ENCODE measurements at regions not wholly inside any gene's neighbourhood (a gene's known extent, or its start where the extent isn't known, plus 50 kb on each side); places are given as distances from the start of the nearest gene placed in this dataset.

GRCh38 chr5:143476601-143477211 lies 73.2 kb upstream of the NR3C1 start:
- no peaks in the 10 kb centered on the region for H3K27me3 ChIP-seq (ENCODE audit: insufficient read depth, low read length)
- no peak overlapping the region for H3K4me3 ChIP-seq (ENCODE audit: low read length)
- H3K9me3 ChIP-seq (ENCODE audit: low read length), result no peaks in the 10 kb centered on the region
- no peaks in the 10 kb centered on the region for H3K4me1 ChIP-seq (ENCODE audit: insufficient read depth, low read length)
- no peak overlapping the region for H2AFZ ChIP-seq (ENCODE audit: low read depth, low read length)
- H3K36me3 ChIP-seq (ENCODE audit: insufficient read depth, low read length), result no peaks in the 10 kb centered on the region

GRCh38 chr5:143474616-143475015 lies 71.1 kb upstream of the NR3C1 start:
- Histone ChIP-seq H3K9me3 (ENCODE audit: low read length) (no peaks in the 10 kb centered on the region), H3K27me3 (ENCODE audit: insufficient read depth, low read length) (no peaks in the 10 kb centered on the region), H2AFZ (ENCODE audit: low read depth, low read length) (no peak overlapping the region), H3K4me3 (ENCODE audit: low read length) (no peak overlapping the region), H3K36me3 (ENCODE audit: insufficient read depth, low read length) (no peaks in the 10 kb centered on the region), H3K4me1 (ENCODE audit: insufficient read depth, low read length) (no peaks in the 10 kb centered on the region)

GRCh38 chr5:143473481-143473880 lies 70.0 kb upstream of the NR3C1 start:
- Histone ChIP-seq H3K4me1 (ENCODE audit: insufficient read depth, low read length) (no peaks in the 10 kb centered on the region), H2AFZ (ENCODE audit: low read depth, low read length) (no peak overlapping the region)

GRCh38 chr5:143472576-143472975 lies 69.1 kb upstream of the NR3C1 start:
- H3K9me3 ChIP-seq (ENCODE audit: low read length), result no peaks in the 10 kb centered on the region
- H3K36me3 ChIP-seq (ENCODE audit: insufficient read depth, low read length), result no peaks in the 10 kb centered on the region
- no peaks in the 10 kb centered on the region for H3K27me3 ChIP-seq (ENCODE audit: insufficient read depth, low read length)
- no peaks in the 10 kb centered on the region for H3K4me1 ChIP-seq (ENCODE audit: insufficient read depth, low read length)
- no peak overlapping the region for H2AFZ ChIP-seq (ENCODE audit: low read depth, low read length)
- H3K4me3 ChIP-seq (ENCODE audit: low read length), result no peak overlapping the region

More at GRCh38 chr5:143473481-143473880, 70.0 kb upstream of the NR3C1 start:
- Histone ChIP-seq H3K36me3 (ENCODE audit: insufficient read depth, low read length) (no peaks in the 10 kb centered on the region), H3K27me3 (ENCODE audit: insufficient read depth, low read length) (no peaks in the 10 kb centered on the region), H3K4me3 (ENCODE audit: low read length) (no peak overlapping the region), H3K9me3 (ENCODE audit: low read length) (no peaks in the 10 kb centered on the region)

GRCh38 chr5:143471666-143472464 lies 68.4 kb upstream of the NR3C1 start:
- H3K27me3 ChIP-seq (ENCODE audit: insufficient read depth, low read length), result no peaks in the 10 kb centered on the region
- H2AFZ ChIP-seq (ENCODE audit: low read depth, low read length), result no peak overlapping the region
- H3K36me3 ChIP-seq (ENCODE audit: insufficient read depth, low read length), result no peaks in the 10 kb centered on the region
- no peak overlapping the region for H3K4me3 ChIP-seq (ENCODE audit: low read length)
- no peaks in the 10 kb centered on the region for H3K4me1 ChIP-seq (ENCODE audit: insufficient read depth, low read length)
- no peaks in the 10 kb centered on the region for H3K9me3 ChIP-seq (ENCODE audit: low read length)

GRCh38 chr5:143471041-143471509 lies 67.6 kb upstream of the NR3C1 start:
- Histone ChIP-seq H3K4me1 (ENCODE audit: insufficient read depth, low read length) (no peaks in the 10 kb centered on the region), H3K9me3 (ENCODE audit: low read length) (no peaks in the 10 kb centered on the region), H3K27me3 (ENCODE audit: insufficient read depth, low read length) (no peaks in the 10 kb centered on the region), H3K36me3 (ENCODE audit: insufficient read depth, low read length) (no peaks in the 10 kb centered on the region), H3K4me3 (ENCODE audit: low read length) (no peak overlapping the region), H2AFZ (ENCODE audit: low read depth, low read length) (no peak overlapping the region)

- H3K27me3 ChIP-seq (ENCODE audit: insufficient read depth, low read length), result no peaks in the 10 kb centered on the region
- H3K9me3 ChIP-seq (ENCODE audit: low read length), result no peaks in the 10 kb centered on the region
- H2AFZ ChIP-seq (ENCODE audit: low read depth, low read length), result no peak overlapping the region
- H3K4me3 ChIP-seq (ENCODE audit: low read length), result no peak overlapping the region
- no peaks in the 10 kb centered on the region for H3K4me1 ChIP-seq (ENCODE audit: insufficient read depth, low read length)
- H3K36me3 ChIP-seq (ENCODE audit: insufficient read depth, low read length), result no peaks in the 10 kb centered on the region
Measured at GRCh38 chr5:143470120-143470519, 66.6 kb upstream of the NR3C1 start.

- Histone ChIP-seq H3K27me3 (ENCODE audit: insufficient read depth, low read length) (no peaks in the 10 kb centered on the region), H3K4me1 (ENCODE audit: insufficient read depth, low read length) (no peaks in the 10 kb centered on the region), H3K36me3 (ENCODE audit: insufficient read depth, low read length) (no peaks in the 10 kb centered on the region), H2AFZ (ENCODE audit: low read depth, low read length) (no peak overlapping the region), H3K9me3 (ENCODE audit: low read length) (no peaks in the 10 kb centered on the region), H3K4me3 (ENCODE audit: low read length) (no peak overlapping the region)
Measured at GRCh38 chr5:143469125-143469524, 65.6 kb upstream of the NR3C1 start.

- Histone ChIP-seq H2AFZ (ENCODE audit: low read depth, low read length) (no peak overlapping the region), H3K27me3 (ENCODE audit: insufficient read depth, low read length) (no peaks in the 10 kb centered on the region), H3K9me3 (ENCODE audit: low read length) (no peaks in the 10 kb centered on the region), H3K4me3 (ENCODE audit: low read length) (no peak overlapping the region), H3K36me3 (ENCODE audit: insufficient read depth, low read length) (no peaks in the 10 kb centered on the region), H3K4me1 (ENCODE audit: insufficient read depth, low read length) (peaks cover 3% of the 10 kb centered on the region)
Measured at GRCh38 chr5:143466632-143467031, 63.1 kb upstream of the NR3C1 start.

- Histone ChIP-seq H3K27me3 (ENCODE audit: insufficient read depth, low read length) (no peaks in the 10 kb centered on the region), H2AFZ (ENCODE audit: low read depth, low read length) (no peak overlapping the region), H3K4me3 (ENCODE audit: low read length) (no peak overlapping the region), H3K9me3 (ENCODE audit: low read length) (no peaks in the 10 kb centered on the region), H3K36me3 (ENCODE audit: insufficient read depth, low read length) (no peaks in the 10 kb centered on the region), H3K4me1 (ENCODE audit: insufficient read depth, low read length) (peaks cover 3% of the 10 kb centered on the region)
Measured at GRCh38 chr5:143464723-143465490, 61.4 kb upstream of the NR3C1 start.

GRCh38 chr5:143462431-143462830 lies 58.9 kb upstream of the NR3C1 start:
- Histone ChIP-seq H3K36me3 (ENCODE audit: insufficient read depth, low read length) (no peaks in the 10 kb centered on the region), H3K4me1 (ENCODE audit: insufficient read depth, low read length) (peaks cover 3% of the 10 kb centered on the region), H2AFZ (ENCODE audit: low read depth, low read length) (no peak overlapping the region), H3K4me3 (ENCODE audit: low read length) (no peak overlapping the region), H3K27me3 (ENCODE audit: insufficient read depth, low read length) (no peaks in the 10 kb centered on the region), H3K9me3 (ENCODE audit: low read length) (no peaks in the 10 kb centered on the region)

GRCh38 chr5:143459433-143459832 lies 55.9 kb upstream of the NR3C1 start:
- no peaks in the 10 kb centered on the region for H3K27me3 ChIP-seq (ENCODE audit: insufficient read depth, low read length)
- H2AFZ ChIP-seq (ENCODE audit: low read depth, low read length), result no peak overlapping the region
- H3K36me3 ChIP-seq (ENCODE audit: insufficient read depth, low read length), result no peaks in the 10 kb centered on the region
- peaks cover 3% of the 10 kb centered on the region for H3K4me1 ChIP-seq (ENCODE audit: insufficient read depth, low read length)
- no peak overlapping the region for H3K4me3 ChIP-seq (ENCODE audit: low read length)
- H3K9me3 ChIP-seq (ENCODE audit: low read length), result no peaks in the 10 kb centered on the region

- H3K27me3 ChIP-seq (ENCODE audit: insufficient read depth, low read length), result no peaks in the 10 kb centered on the region
- H3K4me1 ChIP-seq (ENCODE audit: insufficient read depth, low read length), result no peaks in the 10 kb centered on the region
- no peaks in the 10 kb centered on the region for H3K9me3 ChIP-seq (ENCODE audit: low read length)
- H3K36me3 ChIP-seq (ENCODE audit: insufficient read depth, low read length), result no peaks in the 10 kb centered on the region
- no peak overlapping the region for H2AFZ ChIP-seq (ENCODE audit: low read depth, low read length)
- H3K4me3 ChIP-seq (ENCODE audit: low read length), result no peak overlapping the region
Measured at GRCh38 chr5:143456952-143457547, 53.6 kb upstream of the NR3C1 start.

Measured in neuron (in vitro differentiated cells).